Osteocyte (in vitro differentiated cells): ENCODE measurements at regions not wholly inside any gene's neighbourhood (a gene's known extent, or its start where the extent isn't known, plus 50 kb on each side); places are given as distances from the start of the nearest gene placed in this dataset.

ENCODE experiments used
- DNase-seq: peaks from one replicate; pipeline ENCODE4 v3.0.0; 2021; ENCODE audit warnings: mixed read lengths; ENCODE audit not compliant: unreplicated experiment; ENCODE audit errors: extremely low spot score
- H3K27ac Mint-ChIP-seq: one replicate; pipeline ENCODE4 v1.8.0; 2021; ENCODE audit warnings: mild to moderate bottlenecking, mixed read lengths; ENCODE audit not compliant: unreplicated experiment
- H3K27me3 Mint-ChIP-seq: one replicate; pipeline ENCODE4 v1.8.0; 2021; ENCODE audit warnings: mixed read lengths; ENCODE audit not compliant: unreplicated experiment
- H3K36me3 Mint-ChIP-seq: one replicate; pipeline ENCODE4 v1.8.0; 2021; ENCODE audit warnings: mixed read lengths; ENCODE audit not compliant: unreplicated experiment
- H3K4me1 Mint-ChIP-seq: one replicate; pipeline ENCODE4 v1.8.0; 2021; ENCODE audit warnings: mixed read lengths; ENCODE audit not compliant: unreplicated experiment
- H3K4me3 Mint-ChIP-seq: one replicate; pipeline ENCODE4 v1.8.0; 2021; ENCODE audit warnings: mild to moderate bottlenecking, moderate library complexity, mixed read lengths; ENCODE audit not compliant: unreplicated experiment
- H3K9me3 Mint-ChIP-seq: one replicate; pipeline ENCODE4 v1.8.0; 2021; ENCODE audit warnings: mixed read lengths; ENCODE audit not compliant: unreplicated experiment
- TF ChIP-seq, protein P1 (sequence below): fragments of 200-600 bp; sonication (generic); IDR thresholded peaks from 2 replicates; pipeline ENCODE4 v1.5.0; 2021; ENCODE audit warnings: antibody characterized with exemption, mild to moderate bottlenecking, moderate library complexity

DNA sequence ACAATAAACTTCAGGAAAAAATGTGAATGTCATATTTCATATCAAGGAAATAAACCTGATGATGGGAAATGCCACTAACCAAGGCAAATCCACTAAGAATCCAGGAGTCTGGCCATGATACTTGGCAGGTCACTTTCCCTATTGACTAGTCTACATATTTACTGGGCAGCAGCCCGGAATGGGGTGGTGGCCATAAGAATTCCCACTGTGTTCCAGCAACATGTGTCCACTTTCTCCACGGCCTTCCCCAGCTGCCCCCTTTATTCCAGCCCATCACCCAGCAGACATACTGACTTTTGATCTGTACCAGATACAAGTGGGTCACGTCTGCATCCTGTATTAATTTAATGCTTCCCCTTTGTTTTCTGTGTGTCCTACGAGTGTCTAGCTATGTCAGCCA lies 234.5 kb upstream of the PRDM1 start:
- no peak overlapping the region for H3K4me3 Mint-ChIP-seq
- no peaks in the 10 kb centered on the region for H3K9me3 Mint-ChIP-seq
- no peaks in the 10 kb centered on the region for H3K27me3 Mint-ChIP-seq
- H3K27ac Mint-ChIP-seq: no peak overlapping the region
- TF ChIP-seq, protein P1, sequence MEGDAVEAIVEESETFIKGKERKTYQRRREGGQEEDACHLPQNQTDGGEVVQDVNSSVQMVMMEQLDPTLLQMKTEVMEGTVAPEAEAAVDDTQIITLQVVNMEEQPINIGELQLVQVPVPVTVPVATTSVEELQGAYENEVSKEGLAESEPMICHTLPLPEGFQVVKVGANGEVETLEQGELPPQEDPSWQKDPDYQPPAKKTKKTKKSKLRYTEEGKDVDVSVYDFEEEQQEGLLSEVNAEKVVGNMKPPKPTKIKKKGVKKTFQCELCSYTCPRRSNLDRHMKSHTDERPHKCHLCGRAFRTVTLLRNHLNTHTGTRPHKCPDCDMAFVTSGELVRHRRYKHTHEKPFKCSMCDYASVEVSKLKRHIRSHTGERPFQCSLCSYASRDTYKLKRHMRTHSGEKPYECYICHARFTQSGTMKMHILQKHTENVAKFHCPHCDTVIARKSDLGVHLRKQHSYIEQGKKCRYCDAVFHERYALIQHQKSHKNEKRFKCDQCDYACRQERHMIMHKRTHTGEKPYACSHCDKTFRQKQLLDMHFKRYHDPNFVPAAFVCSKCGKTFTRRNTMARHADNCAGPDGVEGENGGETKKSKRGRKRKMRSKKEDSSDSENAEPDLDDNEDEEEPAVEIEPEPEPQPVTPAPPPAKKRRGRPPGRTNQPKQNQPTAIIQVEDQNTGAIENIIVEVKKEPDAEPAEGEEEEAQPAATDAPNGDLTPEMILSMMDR: no peak
- DNase-seq: no peak
- H3K36me3 Mint-ChIP-seq: no peaks in the 10 kb centered on the region
- no peaks in the 10 kb centered on the region for H3K4me1 Mint-ChIP-seq

DNA sequence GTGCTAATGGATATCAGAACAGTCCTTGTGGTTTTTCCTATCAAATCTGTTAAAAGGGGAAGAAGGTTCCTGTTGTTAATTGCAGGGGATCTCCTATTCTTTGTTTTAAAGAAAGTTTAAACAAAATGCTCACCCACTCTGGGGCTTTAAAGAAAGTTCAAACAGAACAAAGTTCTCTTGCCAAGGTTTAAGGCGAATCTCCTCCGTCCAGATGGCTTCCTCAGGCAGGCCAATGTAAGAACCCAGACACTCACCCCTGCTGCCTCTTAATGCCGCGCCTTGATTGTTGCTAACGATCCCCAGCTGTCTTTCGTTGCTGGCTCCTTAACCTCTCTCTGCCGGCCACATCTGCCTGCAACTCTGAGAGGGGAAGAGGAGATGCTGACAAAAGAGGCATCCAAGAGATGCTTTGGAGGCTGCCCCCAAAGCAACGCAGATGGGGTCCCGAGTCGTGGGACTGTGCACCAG lies 235.0 kb upstream of the PRDM1 start:
- TF ChIP-seq, protein P1: no peak
- no peaks in the 10 kb centered on the region for H3K9me3 Mint-ChIP-seq
- H3K4me1 Mint-ChIP-seq: no peaks in the 10 kb centered on the region
- DNase-seq: no peak
- no peaks in the 10 kb centered on the region for H3K27me3 Mint-ChIP-seq
- no peak overlapping the region for H3K4me3 Mint-ChIP-seq
- H3K36me3 Mint-ChIP-seq: no peaks in the 10 kb centered on the region
- no peak overlapping the region for H3K27ac Mint-ChIP-seq

DNA sequence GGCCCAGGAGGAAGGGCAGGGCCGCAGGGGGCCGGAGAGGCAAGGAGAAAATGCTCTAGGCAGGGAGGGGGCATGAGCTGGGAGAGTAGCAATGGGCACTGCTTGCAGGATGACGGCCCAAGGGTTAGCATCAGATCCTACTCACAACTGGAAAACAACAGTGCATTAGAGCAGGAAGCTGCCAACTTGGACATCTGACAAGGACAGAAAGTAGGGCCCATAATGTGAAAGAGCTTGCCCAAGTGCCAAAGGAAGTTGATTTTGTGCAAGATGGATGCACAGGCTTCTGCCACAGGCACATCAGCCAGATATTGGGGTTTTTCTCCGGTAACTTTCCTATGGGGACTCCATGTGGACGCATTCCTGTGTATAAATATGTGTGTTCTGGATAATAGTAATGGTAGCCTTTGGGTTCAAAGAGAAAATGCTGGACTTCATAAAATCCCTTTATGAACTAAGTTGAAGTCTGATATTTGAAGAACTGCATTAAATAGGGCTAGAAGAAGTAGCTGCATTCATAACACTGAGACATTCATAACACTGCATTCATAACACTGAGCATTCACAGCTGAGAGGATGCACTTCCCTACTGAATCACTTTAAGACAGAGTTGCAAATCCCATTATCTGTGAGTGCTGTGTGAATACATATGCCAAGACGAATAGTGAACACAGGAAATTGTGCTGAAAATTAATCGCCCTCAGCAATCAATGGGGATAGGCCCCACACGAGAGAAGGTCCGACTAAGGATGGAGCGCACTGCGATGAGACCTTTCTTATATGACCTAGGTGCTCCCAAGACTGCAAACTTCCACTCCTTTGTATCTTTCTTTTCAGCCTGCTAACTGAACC lies 235.6 kb upstream of the PRDM1 start:
- DNase-seq: no peak
- H3K27ac Mint-ChIP-seq: no peak overlapping the region
- H3K4me1 Mint-ChIP-seq: no peaks in the 10 kb centered on the region
- no peaks in the 10 kb centered on the region for H3K36me3 Mint-ChIP-seq
- H3K4me3 Mint-ChIP-seq: no peak overlapping the region
- no peaks in the 10 kb centered on the region for H3K9me3 Mint-ChIP-seq
- H3K27me3 Mint-ChIP-seq: no peaks in the 10 kb centered on the region
- TF ChIP-seq, protein P1: no peak

DNA sequence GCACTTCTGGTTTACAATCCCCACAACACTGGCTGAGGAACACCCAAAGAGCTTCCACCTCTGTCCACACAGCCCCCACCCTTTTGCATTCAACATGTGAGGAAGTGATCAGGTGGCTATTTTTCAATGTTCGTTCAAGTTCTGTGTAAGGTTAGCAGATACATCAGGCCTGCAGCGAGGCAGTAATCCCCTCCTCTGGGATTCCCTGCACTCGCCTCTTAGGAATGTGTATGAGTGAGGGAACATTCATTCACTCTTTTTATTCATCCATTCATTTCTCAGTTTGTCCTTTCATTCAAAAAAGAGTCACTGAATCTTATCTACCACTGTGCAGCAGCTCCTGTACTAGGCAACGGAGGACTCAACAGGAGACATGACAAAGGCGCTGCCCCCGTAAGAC lies 236.4 kb upstream of the PRDM1 start:
- Mint-ChIP-seq H3K4me3 (no peak overlapping the region), H3K4me1 (no peaks in the 10 kb centered on the region), H3K9me3 (no peaks in the 10 kb centered on the region), H3K36me3 (no peaks in the 10 kb centered on the region), H3K27me3 (no peaks in the 10 kb centered on the region), H3K27ac (no peak overlapping the region)
- TF ChIP-seq, protein P1: no peak
- DNase-seq: no peak

DNA sequence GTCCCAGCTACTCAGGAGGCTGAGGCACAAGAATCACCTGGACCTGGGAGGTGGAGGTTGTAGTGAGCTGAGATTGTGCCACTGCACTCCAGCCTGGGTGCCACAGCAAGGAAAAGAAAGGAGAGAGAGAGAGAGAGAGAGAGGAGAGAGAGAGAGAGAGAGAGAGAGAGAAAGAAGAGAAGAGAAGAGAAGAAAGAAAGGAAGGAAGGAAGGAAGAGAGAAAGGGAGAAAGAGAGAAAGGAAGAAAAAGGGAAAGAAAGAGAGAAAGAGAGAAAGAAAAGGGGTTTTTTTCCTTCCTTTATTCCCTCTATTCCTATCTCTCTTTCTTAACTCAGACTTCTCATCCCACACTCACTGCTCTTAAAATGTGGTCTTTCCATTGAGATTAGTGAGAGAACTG lies 238.7 kb upstream of the PRDM1 start:
- Mint-ChIP-seq H3K9me3 (no peaks in the 10 kb centered on the region), H3K4me3 (no peak overlapping the region), H3K27ac (no peak overlapping the region), H3K36me3 (no peaks in the 10 kb centered on the region), H3K27me3 (no peaks in the 10 kb centered on the region), H3K4me1 (no peaks in the 10 kb centered on the region)
- TF ChIP-seq, protein P1: no peak
- no peak for DNase-seq
